Neural crest cell (in vitro differentiated cells): ENCODE measurements at regions not wholly inside any gene's neighbourhood (a gene's known extent, or its start where the extent isn't known, plus 50 kb on each side); places are given as distances from the start of the nearest gene placed in this dataset.

Source experiments
- DNase-seq: peaks from one replicate; pipeline ENCODE4 v3.0.0; 2021; ENCODE audit warnings: low read depth, mixed read lengths, low spot score
- H3K27ac Mint-ChIP-seq: one replicate; pipeline ENCODE4 v1.8.0; 2021; ENCODE audit warnings: mild to moderate bottlenecking, mixed read lengths; ENCODE audit not compliant: unreplicated experiment
- H3K27me3 Mint-ChIP-seq: 2 replicates; pipeline ENCODE4 v1.8.0; 2021; ENCODE audit warnings: low read depth, mild to moderate bottlenecking, mixed read lengths
- H3K36me3 Mint-ChIP-seq: 2 replicates; pipeline ENCODE4 v1.8.0; 2021; ENCODE audit warnings: low read depth, mild to moderate bottlenecking, mixed read lengths
- H3K4me1 Mint-ChIP-seq: 2 replicates; pipeline ENCODE4 v1.8.0; 2021; ENCODE audit warnings: mixed read lengths
- H3K4me3 Mint-ChIP-seq: one replicate; pipeline ENCODE4 v1.8.0; 2021; ENCODE audit warnings: mild to moderate bottlenecking, mixed read lengths
- H3K9me3 Mint-ChIP-seq: 2 replicates; pipeline ENCODE4 v1.8.0; 2021; ENCODE audit warnings: mixed read lengths
- CTCF ChIP-seq: fragments of 200-600 bp; sonication (generic); conservative IDR thresholded peaks from 2 replicates; pipeline ENCODE4 v1.5.0; 2021; ENCODE audit warnings: antibody characterized with exemption, mild to moderate bottlenecking

DNA sequence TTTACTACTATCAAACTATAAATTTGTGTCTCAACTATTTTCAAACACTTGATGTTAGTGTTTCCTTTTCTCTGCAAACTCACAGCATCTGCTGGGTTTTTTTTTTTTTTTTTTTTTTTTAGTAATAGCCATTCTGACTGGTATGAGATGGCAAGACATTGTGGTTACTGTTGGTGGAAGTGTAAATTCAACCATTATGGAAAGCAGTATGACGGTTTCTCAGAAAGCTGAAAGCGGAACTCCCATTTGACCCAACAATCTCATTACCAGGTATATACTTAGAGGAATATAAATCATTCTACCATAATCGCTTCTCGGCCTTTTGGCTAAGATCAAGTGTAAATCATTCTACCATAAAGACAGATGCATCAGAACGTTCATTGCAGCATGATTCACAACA, 608.3 kb upstream of the ZP4 start:
- no peak for DNase-seq
- TF ChIP-seq CTCF: no peak
- Mint-ChIP-seq H3K4me1 (no peaks in the 10 kb centered on the region), H3K27ac (no peak overlapping the region), H3K27me3 (no peaks in the 10 kb centered on the region), H3K4me3 (no peak overlapping the region), H3K36me3 (no peaks in the 10 kb centered on the region), H3K9me3 (peaks cover 9% of the 10 kb centered on the region)

DNA sequence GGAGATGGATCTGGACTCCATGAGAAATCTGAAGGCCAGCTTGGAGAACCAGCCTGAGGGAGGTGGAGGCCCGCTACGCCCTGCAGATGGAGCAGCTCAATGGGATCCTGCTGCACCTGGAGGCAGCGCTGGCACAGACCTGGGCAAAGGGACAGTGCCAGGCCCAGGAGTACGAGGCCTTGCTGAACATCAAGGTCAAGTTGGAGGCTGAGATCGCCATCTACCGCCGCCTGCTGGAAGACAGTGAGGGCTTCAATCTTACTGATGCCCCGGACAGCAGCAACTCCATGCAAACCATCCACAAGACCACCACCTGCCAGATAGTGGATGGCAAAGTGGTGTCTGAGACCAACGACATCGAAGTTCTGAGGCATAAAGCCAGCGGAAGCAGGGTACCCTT, 601.5 kb upstream of the ZP4 start:
- DNase-seq: no peak

DNA sequence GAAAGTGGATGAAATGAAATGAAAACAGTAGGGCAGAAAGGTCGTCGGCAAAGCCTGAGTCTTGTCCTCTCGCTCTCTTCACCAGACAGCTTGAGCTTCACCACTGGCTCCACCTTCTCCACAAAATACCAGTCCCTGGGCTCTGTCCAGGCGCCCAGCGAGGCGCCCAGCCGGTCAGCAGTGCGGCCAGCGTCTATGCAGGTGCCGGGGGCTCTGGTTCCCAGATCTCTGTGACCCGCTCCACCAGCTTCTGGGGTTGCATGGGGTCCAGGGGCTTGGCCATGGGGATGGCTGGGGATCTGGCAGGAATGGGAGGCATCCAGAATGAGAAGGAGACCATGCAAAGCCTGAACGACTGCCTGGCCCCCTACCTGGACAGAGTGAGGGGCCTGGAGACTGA, 600.5 kb upstream of the ZP4 start:
- Mint-ChIP-seq H3K4me1 (no peaks in the 10 kb centered on the region), H3K9me3 (no peaks in the 10 kb centered on the region), H3K27me3 (no peaks in the 10 kb centered on the region), H3K27ac (no peak overlapping the region), H3K4me3 (no peak overlapping the region), H3K36me3 (no peaks in the 10 kb centered on the region)
- no peak for TF ChIP-seq CTCF
- DNase-seq: no peak

More for the DNA sequence above, 601.5 kb upstream of the ZP4 start:
- H3K27ac Mint-ChIP-seq: no peak overlapping the region
- no peak overlapping the region for H3K4me3 Mint-ChIP-seq
- H3K27me3 Mint-ChIP-seq: no peaks in the 10 kb centered on the region
- H3K4me1 Mint-ChIP-seq: no peaks in the 10 kb centered on the region
- no peak for TF ChIP-seq CTCF
- H3K36me3 Mint-ChIP-seq: no peaks in the 10 kb centered on the region
- H3K9me3 Mint-ChIP-seq: no peaks in the 10 kb centered on the region

- H3K4me3 Mint-ChIP-seq: no peak overlapping the region
- TF ChIP-seq CTCF: no peak
- no peaks in the 10 kb centered on the region for H3K9me3 Mint-ChIP-seq
- H3K4me1 Mint-ChIP-seq: peaks cover 11% of the 10 kb centered on the region
- no peaks in the 10 kb centered on the region for H3K36me3 Mint-ChIP-seq
- no peaks in the 10 kb centered on the region for H3K27me3 Mint-ChIP-seq
- no peak overlapping the region for H3K27ac Mint-ChIP-seq
- no peak for DNase-seq
These were observed 598.3 kb upstream of the ZP4 start for GRCh38 chr1:238489006-238489405.

GRCh38 chr1:238488401-238488800, 597.7 kb upstream of the ZP4 start:
- no peak overlapping the region for H3K4me3 Mint-ChIP-seq
- H3K4me1 Mint-ChIP-seq: peaks cover 11% of the 10 kb centered on the region
- no peaks in the 10 kb centered on the region for H3K36me3 Mint-ChIP-seq
- H3K27ac Mint-ChIP-seq: no peak overlapping the region
- DNase-seq: no peak
- TF ChIP-seq CTCF: no peak
- H3K9me3 Mint-ChIP-seq: no peaks in the 10 kb centered on the region
- no peaks in the 10 kb centered on the region for H3K27me3 Mint-ChIP-seq

DNA sequence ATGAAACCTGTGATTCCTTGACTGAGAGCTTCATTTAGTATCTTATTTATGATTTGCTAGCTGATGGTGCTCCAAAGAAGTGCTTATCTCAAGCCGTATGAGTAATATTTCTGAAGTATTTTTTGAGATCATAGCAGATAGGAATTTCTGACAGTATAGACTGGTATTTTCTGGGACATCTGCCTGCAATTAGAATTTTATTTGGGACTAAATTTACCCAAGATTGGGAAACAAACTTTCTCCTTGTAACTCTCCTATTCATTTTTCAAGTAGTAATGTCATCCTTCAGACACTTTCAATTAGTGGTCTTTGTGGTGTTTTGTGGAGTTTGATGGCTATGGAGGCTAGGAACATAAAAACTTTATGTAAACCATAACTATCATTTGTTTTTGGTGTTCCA, 597.2 kb upstream of the ZP4 start:
- TF ChIP-seq CTCF: no peak
- H3K4me1 Mint-ChIP-seq: peaks cover 11% of the 10 kb centered on the region
- H3K27ac Mint-ChIP-seq: no peak overlapping the region
- H3K27me3 Mint-ChIP-seq: no peaks in the 10 kb centered on the region
- DNase-seq: no peak
- H3K9me3 Mint-ChIP-seq: no peaks in the 10 kb centered on the region
- no peaks in the 10 kb centered on the region for H3K36me3 Mint-ChIP-seq
- H3K4me3 Mint-ChIP-seq: no peak overlapping the region
